Colonic mucosa (tissue), 4 donors: ENCODE measurements at regions not wholly inside any gene's neighbourhood (a gene's known extent, or its start where the extent isn't known, plus 50 kb on each side); places are given as distances from the start of the nearest gene placed in this dataset.

Source experiments
- DNase-seq: peaks from one replicate; pipeline ENCODE4 v3.0.0-alpha.2; 2020
- H3K27ac ChIP-seq: fragments of 200-600 bp; one replicate; pipeline ENCODE4 v1.8.0; 2021
- H3K27me3 ChIP-seq: fragments of 200-600 bp; one replicate; pipeline ENCODE4 v1.8.0; 2021
- H3K36me3 ChIP-seq: fragments of 200-600 bp; one replicate; pipeline ENCODE4 v1.8.0; 2021
- H3K4me1 ChIP-seq: fragments of 200-600 bp; one replicate; pipeline ENCODE4 v1.8.0; 2021; ENCODE audit warnings: mild to moderate bottlenecking
- H3K4me3 ChIP-seq: fragments of 200-600 bp; one replicate; pipeline ENCODE4 v1.8.0; 2021
- H3K9ac ChIP-seq, 2 donors: one replicate each; pipeline ENCODE4 v1.7.0; 2013; ENCODE audit warnings: control low read depth in 2 of 2, low read depth in 2 of 2, low read length in 2 of 2
- H3K9me3 ChIP-seq: fragments of 200-600 bp; one replicate; pipeline ENCODE4 v1.8.0; 2021
- intact Hi-C: fragments of 100-400 bp; cut with DNase I; formaldehyde crosslinking; loops from one replicate; pipeline ENCODE4 v1.14.1; 2022
- TF ChIP-seq, protein P1 (sequence below): fragments of 200-600 bp; IDR thresholded peaks from one replicate; pipeline ENCODE4 v1.8.0; 2022; ENCODE audit warnings: antibody characterized with exemption, mild to moderate bottlenecking
- donor health status: healthy.
- donor health status: DM: no; HTN: no; CAD: no.
- donor health status: DM: no; HTN: no; CAD: no.

DNA sequence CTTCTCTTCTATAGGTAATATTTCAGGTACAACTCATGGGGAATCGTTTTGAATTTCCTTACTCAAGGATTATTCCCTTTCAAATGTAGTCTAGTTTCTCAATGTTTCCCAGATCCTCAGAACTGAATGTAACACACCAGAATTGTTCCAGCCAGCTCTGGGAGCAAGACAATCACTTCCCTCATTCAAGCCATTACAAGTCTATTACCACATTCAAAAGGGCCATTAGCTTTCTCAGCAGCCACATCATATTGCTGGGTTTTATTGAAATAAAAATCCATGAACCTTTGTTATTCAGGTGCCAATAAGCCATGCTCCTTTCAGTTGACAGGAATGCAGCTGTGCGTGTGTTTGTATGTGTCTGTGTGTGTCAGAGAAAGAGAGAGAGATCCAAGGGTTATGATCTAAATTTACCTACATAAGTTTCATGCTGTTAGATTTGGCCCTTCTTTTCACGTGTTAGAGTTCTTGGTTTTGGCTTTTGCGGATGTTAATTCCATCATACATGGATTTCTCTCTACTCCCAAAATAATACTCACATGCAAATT lies 357.7 kb downstream of the BCAT1 start:
- DNase-seq: no peak
- intact Hi-C loops: no loop called here
- no peak overlapping the region for H3K27ac ChIP-seq
- H3K4me1 ChIP-seq: no peaks in the 10 kb centered on the region
- H3K9ac ChIP-seq: no peak overlapping the region
- no peaks in the 10 kb centered on the region for H3K36me3 ChIP-seq
- no peaks in the 10 kb centered on the region for H3K27me3 ChIP-seq
- no peaks in the 10 kb centered on the region for H3K9me3 ChIP-seq
- TF ChIP-seq, protein P1, sequence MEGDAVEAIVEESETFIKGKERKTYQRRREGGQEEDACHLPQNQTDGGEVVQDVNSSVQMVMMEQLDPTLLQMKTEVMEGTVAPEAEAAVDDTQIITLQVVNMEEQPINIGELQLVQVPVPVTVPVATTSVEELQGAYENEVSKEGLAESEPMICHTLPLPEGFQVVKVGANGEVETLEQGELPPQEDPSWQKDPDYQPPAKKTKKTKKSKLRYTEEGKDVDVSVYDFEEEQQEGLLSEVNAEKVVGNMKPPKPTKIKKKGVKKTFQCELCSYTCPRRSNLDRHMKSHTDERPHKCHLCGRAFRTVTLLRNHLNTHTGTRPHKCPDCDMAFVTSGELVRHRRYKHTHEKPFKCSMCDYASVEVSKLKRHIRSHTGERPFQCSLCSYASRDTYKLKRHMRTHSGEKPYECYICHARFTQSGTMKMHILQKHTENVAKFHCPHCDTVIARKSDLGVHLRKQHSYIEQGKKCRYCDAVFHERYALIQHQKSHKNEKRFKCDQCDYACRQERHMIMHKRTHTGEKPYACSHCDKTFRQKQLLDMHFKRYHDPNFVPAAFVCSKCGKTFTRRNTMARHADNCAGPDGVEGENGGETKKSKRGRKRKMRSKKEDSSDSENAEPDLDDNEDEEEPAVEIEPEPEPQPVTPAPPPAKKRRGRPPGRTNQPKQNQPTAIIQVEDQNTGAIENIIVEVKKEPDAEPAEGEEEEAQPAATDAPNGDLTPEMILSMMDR: no peak
- H3K4me3 ChIP-seq: no peak overlapping the region

DNA sequence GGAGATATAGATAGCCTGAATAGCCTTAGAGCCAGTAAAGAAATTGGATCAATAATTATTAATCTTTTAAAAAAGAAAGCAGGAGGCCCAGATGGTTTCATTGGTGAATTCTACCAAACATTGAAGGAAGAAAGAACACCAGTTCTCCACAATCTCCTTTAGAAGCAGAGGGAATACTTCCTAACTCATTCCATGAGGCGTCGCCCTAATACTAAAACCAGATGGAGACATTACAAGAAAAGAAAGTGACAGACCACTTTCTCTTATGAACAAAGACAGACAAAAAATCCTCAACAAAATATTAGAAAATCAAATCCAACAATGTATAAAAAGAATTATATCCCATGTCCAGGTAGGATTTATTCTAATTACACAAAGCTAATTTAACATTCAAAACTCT lies 362.6 kb downstream of the BCAT1 start:
- no peaks in the 10 kb centered on the region for H3K4me1 ChIP-seq

DNA sequence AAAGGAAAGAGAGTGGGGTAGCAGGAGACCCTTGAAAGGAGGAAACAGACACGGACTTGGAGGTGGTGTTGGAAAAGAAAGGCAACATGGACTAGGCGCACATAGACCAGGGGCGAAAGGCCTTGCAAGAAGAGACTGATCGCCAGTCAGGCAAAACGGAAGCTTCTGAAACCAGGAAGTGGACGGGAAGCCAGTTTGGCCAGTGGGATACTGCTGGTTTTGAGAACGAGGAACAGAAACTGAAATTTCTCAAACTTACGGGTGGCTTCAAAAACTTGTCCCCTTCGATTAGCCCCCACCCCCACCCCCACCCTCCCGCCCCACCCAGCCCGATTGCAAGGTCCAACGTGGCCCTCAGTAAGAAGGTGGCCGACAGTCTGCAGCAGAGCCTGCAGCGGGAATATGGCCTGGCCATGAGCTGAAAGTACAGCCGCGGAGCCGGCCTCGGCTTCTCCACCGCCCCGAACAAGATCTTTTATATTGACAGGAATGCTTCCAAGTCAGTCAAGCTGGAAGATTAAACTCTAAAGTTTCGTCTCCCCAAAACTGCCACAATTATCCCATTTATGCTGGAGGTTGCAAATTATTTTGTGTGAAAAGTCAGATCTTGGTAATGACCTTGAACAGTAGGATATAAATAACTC lies 364.7 kb downstream of the BCAT1 start:
- intact Hi-C loops: no loop called here
- TF ChIP-seq, protein P1: no peak
- DNase-seq: no peak
- H3K36me3 ChIP-seq: no peaks in the 10 kb centered on the region
- H3K4me3 ChIP-seq: no peak overlapping the region
- H3K27ac ChIP-seq: no peak overlapping the region
- no peaks in the 10 kb centered on the region for H3K27me3 ChIP-seq
- H3K9me3 ChIP-seq: no peaks in the 10 kb centered on the region
- no peak overlapping the region for H3K9ac ChIP-seq
- no peaks in the 10 kb centered on the region for H3K4me1 ChIP-seq

More for the DNA sequence above, 362.6 kb downstream of the BCAT1 start:
- Histone ChIP-seq H3K27ac (no peak overlapping the region), H3K9ac (no peak overlapping the region), H3K27me3 (no peaks in the 10 kb centered on the region), H3K36me3 (no peaks in the 10 kb centered on the region), H3K4me3 (no peak overlapping the region), H3K9me3 (no peaks in the 10 kb centered on the region)
- intact Hi-C loops: no loop called here
- TF ChIP-seq, protein P1: no peak
- no peak for DNase-seq

DNA sequence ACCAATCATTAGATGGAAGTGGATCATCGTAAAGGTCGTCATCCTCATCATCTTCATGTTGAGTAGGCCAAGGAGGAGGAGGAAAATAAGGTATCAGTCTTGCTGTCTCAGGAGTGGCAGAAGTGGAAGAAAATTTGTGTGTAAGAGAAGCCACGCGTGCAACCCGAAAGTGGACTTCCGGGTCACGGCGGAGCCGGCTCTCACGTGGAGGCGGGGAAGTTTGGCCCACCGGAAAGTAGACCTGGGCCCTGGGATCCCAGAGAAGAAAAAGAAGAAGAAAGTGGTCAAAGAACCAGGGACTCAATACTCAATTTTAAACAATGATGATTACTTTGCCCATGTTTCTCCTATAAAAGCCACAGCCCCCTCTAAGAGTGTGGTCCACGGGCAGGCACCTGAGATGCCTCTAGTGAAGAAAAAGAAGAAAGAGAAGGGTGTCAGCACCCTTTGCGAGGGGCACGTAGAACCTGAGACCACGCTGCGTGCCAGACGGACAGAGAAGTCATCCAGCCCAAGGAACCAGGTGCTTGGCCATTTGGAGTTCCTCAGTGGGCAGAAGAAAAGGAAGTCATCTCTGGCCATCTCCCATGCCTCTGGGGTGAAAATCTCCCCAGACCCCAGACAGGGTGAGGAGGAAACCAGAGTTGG lies 365.8 kb downstream of the BCAT1 start:
- Histone ChIP-seq H3K27ac (no peak overlapping the region), H3K4me3 (no peak overlapping the region), H3K27me3 (no peaks in the 10 kb centered on the region), H3K36me3 (no peaks in the 10 kb centered on the region), H3K9me3 (no peaks in the 10 kb centered on the region), H3K9ac (no peak overlapping the region), H3K4me1 (no peaks in the 10 kb centered on the region)
- intact Hi-C loops: no loop called here
- no peak for DNase-seq
- TF ChIP-seq, protein P1: no peak

DNA sequence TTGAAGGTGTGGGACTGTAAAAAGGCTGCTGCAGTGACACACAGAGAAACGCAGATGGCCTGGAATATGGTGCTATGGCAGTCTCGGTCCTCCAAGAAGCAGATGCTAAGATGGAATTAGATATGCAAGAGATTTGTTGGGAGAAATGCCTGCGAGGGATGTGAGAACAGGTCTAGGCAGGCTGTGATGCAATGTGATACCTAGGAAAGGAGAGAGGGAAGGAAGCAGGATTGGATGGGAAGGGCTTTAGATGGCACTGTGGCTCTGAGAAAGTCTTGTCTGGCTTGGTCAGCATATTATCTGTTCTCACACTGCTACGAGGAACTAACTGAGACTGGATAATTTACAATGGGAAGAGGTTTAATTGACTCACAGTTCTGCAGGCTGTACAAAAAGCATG lies 374.4 kb downstream of the BCAT1 start:
- no peaks in the 10 kb centered on the region for H3K4me1 ChIP-seq
- H3K9ac ChIP-seq: no peak overlapping the region
- no peak for DNase-seq
- H3K4me3 ChIP-seq: no peak overlapping the region
- H3K36me3 ChIP-seq: no peaks in the 10 kb centered on the region
- no peaks in the 10 kb centered on the region for H3K9me3 ChIP-seq
- no peak overlapping the region for H3K27ac ChIP-seq
- H3K27me3 ChIP-seq: no peaks in the 10 kb centered on the region
- TF ChIP-seq, protein P1: no peak
- intact Hi-C loops: no loop called here
